ENCODE measurements at regions not wholly inside any gene's neighbourhood (a gene's known extent, or its start where the extent isn't known, plus 50 kb on each side); places are given as distances from the start of the nearest gene placed in this dataset.

- TF ChIP-seq GTF2E2 (tag; IDR thresholded peaks at IDR 0.05): no peak
- no peak for TF ChIP-seq ZNF124 (CRISPR knock-in tag; IDR thresholded peaks at IDR 0.05)
- no peak for TF ChIP-seq CCAR2 (IDR thresholded peaks at IDR 0.05; ENCODE audit: low read depth, low read length)
- no peak for TF ChIP-seq USF2 (CRISPR knock-in tag; IDR thresholded peaks at IDR 0.05)
- no peak for TF ChIP-seq RAD21 (CRISPR knock-in tag; conservative IDR thresholded peaks at IDR 0.05 in 1 of 2, IDR thresholded peaks at IDR 0.05 in 1 of 2)
- no peak for TF ChIP-seq EZH2 (IDR thresholded peaks at IDR 0.05; ENCODE audit: borderline replicate concordance, low read depth, low read length)
Observed at GRCh38 chr9:100819980-100820379, 208.5 kb upstream of the PLPPR1 start.
